Mucosa of stomach (tissue), 1 donor: ENCODE measurements at regions not wholly inside any gene's neighbourhood (a gene's known extent, or its start where the extent isn't known, plus 50 kb on each side); places are given as distances from the start of the nearest gene placed in this dataset.

Source experiments
- H3K27me3 ChIP-seq: one replicate; pipeline ENCODE4 v1.7.0; 2013; ENCODE audit warnings: mild to moderate bottlenecking, low read length; ENCODE audit not compliant: control insufficient read depth, insufficient read depth
- H3K36me3 ChIP-seq: one replicate; pipeline ENCODE4 v1.7.0; 2013; ENCODE audit warnings: low read length; ENCODE audit not compliant: control insufficient read depth, insufficient read depth
- H3K4me1 ChIP-seq: one replicate; pipeline ENCODE4 v1.7.0; 2013; ENCODE audit warnings: mild to moderate bottlenecking, low read length; ENCODE audit not compliant: control insufficient read depth, insufficient read depth
- H3K4me3 ChIP-seq: one replicate; pipeline ENCODE4 v1.7.0; 2013; ENCODE audit warnings: low read length
- H3K9ac ChIP-seq: one replicate; pipeline ENCODE4 v1.7.0; 2013; ENCODE audit warnings: mild to moderate bottlenecking, low read length, moderate library complexity
- H3K9me3 ChIP-seq: one replicate; pipeline ENCODE4 v1.7.0; 2013; ENCODE audit warnings: mild to moderate bottlenecking, low read length, moderate library complexity; ENCODE audit not compliant: control insufficient read depth
- donor health status: Pancreatic carcinoma.

GRCh38 chr2:180690611-180691010, 289.8 kb upstream of the UBE2E3 start:
- Histone ChIP-seq H3K9ac (no peak overlapping the region), H3K4me3 (no peak overlapping the region), H3K4me1 (no peaks in the 10 kb centered on the region), H3K9me3 (no peaks in the 10 kb centered on the region), H3K36me3 (no peaks in the 10 kb centered on the region), H3K27me3 (no peaks in the 10 kb centered on the region)

DNA sequence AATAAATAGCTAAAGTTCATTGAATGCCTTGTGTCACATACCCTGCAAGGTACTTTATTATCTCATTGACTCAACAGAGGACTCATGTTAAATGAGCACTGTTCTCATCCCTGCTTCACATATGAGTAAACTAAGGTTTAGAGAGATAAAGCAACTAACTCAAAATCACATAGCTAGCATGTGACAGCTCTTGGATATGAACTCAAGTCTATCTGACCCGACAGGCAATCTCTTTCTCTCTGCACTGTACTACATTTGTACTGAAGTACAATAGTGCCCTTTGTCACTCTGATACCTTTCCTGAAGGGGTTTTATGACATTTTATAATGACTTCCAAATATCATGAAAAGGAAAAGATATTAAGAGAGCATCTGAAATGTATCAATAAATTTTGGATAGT, 297.5 kb upstream of the UBE2E3 start:
- Histone ChIP-seq H3K4me1 (no peaks in the 10 kb centered on the region), H3K27me3 (no peaks in the 10 kb centered on the region), H3K4me3 (no peak overlapping the region), H3K9me3 (no peaks in the 10 kb centered on the region), H3K36me3 (no peaks in the 10 kb centered on the region), H3K9ac (no peak overlapping the region)

- H3K4me3 ChIP-seq: no peak overlapping the region
- no peaks in the 10 kb centered on the region for H3K9me3 ChIP-seq
- no peaks in the 10 kb centered on the region for H3K36me3 ChIP-seq
- H3K27me3 ChIP-seq: no peaks in the 10 kb centered on the region
- H3K9ac ChIP-seq: no peak overlapping the region
- H3K4me1 ChIP-seq: peaks cover 8% of the 10 kb centered on the region
These were observed 300.7 kb upstream of the UBE2E3 start for GRCh38 chr2:180679693-180680092.

GRCh38 chr2:180678625-180678972, 301.8 kb upstream of the UBE2E3 start:
- no peaks in the 10 kb centered on the region for H3K36me3 ChIP-seq
- no peak overlapping the region for H3K4me3 ChIP-seq
- H3K4me1 ChIP-seq: peaks cover 8% of the 10 kb centered on the region
- H3K27me3 ChIP-seq: no peaks in the 10 kb centered on the region
- H3K9ac ChIP-seq: no peak overlapping the region
- H3K9me3 ChIP-seq: no peaks in the 10 kb centered on the region

GRCh38 chr2:180677930-180678624, 302.3 kb upstream of the UBE2E3 start:
- no peaks in the 10 kb centered on the region for H3K36me3 ChIP-seq
- H3K9ac ChIP-seq: no peak overlapping the region
- peaks cover 8% of the 10 kb centered on the region for H3K4me1 ChIP-seq
- H3K4me3 ChIP-seq: no peak overlapping the region
- no peaks in the 10 kb centered on the region for H3K9me3 ChIP-seq
- no peaks in the 10 kb centered on the region for H3K27me3 ChIP-seq

DNA sequence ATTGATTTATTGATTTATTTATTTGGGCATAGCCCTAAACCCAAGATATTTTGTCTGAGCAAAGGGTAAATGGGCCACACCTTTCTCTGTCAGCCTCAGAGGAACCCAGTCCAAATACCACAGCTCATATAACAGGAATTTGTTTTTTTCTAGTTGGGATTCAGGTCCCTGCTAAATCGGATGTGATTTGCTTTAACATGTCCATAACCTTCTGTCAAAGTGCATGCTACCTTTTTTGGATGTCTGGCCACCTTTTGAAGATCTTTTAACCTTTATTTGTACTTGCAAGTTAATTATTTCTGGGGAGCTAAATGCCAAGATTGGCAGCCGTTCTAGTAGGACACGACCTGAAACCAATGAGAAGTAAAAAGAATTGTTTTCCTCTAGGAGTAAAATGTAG, 303.2 kb upstream of the UBE2E3 start:
- no peak overlapping the region for H3K4me3 ChIP-seq
- H3K9ac ChIP-seq: no peak overlapping the region
- H3K4me1 ChIP-seq: peaks cover 8% of the 10 kb centered on the region
- H3K36me3 ChIP-seq: no peaks in the 10 kb centered on the region
- no peaks in the 10 kb centered on the region for H3K27me3 ChIP-seq
- H3K9me3 ChIP-seq: no peaks in the 10 kb centered on the region

- Histone ChIP-seq H3K4me1 (peaks cover 8% of the 10 kb centered on the region), H3K27me3 (no peaks in the 10 kb centered on the region), H3K9ac (no peak overlapping the region), H3K36me3 (no peaks in the 10 kb centered on the region), H3K9me3 (no peaks in the 10 kb centered on the region), H3K4me3 (no peak overlapping the region)
These were observed 303.8 kb upstream of the UBE2E3 start for GRCh38 chr2:180676520-180677025.

- H3K4me3 ChIP-seq: no peak overlapping the region
- H3K9me3 ChIP-seq: no peaks in the 10 kb centered on the region
- no peaks in the 10 kb centered on the region for H3K27me3 ChIP-seq
- peaks cover 8% of the 10 kb centered on the region for H3K4me1 ChIP-seq
- H3K36me3 ChIP-seq: no peaks in the 10 kb centered on the region
- no peak overlapping the region for H3K9ac ChIP-seq
These were observed 305.2 kb upstream of the UBE2E3 start for GRCh38 chr2:180675170-180675569.

DNA sequence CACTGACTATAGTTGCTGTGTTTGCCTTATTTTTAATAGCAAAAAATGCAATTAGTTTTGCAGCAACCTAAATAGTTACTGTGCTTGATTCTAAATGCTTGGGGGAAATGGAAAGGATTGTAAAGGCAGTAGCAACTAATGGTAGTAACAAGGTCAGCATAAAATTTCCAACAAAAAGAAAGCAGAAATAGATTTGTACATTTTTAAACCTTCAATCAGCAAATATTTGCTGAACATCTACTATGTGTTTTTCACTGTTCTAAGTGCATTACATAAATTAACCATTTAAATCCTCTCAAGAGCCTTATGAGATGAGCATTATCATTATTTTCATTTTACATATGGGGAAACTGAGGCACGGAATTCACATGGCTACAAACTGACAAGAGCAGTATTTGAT, 308.0 kb upstream of the UBE2E3 start:
- H3K4me1 ChIP-seq: peaks cover 7% of the 10 kb centered on the region
- no peak overlapping the region for H3K9ac ChIP-seq
- H3K9me3 ChIP-seq: no peaks in the 10 kb centered on the region
- H3K27me3 ChIP-seq: no peaks in the 10 kb centered on the region
- H3K4me3 ChIP-seq: no peak overlapping the region
- H3K36me3 ChIP-seq: no peaks in the 10 kb centered on the region

DNA sequence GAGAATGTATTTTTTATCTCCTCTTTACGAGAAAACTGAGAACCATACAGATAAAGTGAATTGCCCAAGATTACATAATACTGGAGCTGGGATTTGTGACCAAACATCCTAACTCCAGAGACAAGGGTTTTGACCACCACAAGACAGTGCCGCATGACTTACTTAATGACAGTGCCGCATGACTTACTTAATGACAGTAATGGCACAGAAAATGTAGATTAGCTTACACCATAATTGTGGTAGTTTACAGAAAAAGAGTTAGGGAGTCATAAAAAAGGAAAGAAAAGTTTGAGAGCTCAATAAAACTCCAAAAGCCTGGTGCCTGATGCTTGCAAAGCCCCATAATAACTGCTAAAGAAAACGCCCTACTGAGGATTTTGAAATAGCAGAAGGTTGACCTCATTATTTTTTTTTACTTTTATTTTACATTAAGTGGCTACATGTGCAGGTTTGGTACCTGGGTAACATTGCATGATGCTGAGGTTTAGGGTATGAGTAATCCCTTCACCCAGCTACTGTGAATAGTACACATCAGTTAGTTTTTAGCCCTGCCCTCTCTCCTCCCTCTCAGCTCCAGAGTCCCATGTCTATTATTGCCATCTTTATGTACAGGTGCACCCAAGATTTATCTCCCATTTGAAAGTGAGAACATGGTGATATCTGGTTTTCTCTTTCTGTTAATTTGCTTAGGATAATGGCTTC, 310.0 kb upstream of the UBE2E3 start:
- no peak overlapping the region for H3K9ac ChIP-seq
- H3K36me3 ChIP-seq: no peaks in the 10 kb centered on the region
- H3K4me1 ChIP-seq: peaks cover 4% of the 10 kb centered on the region
- no peak overlapping the region for H3K4me3 ChIP-seq
- H3K9me3 ChIP-seq: no peaks in the 10 kb centered on the region
- no peaks in the 10 kb centered on the region for H3K27me3 ChIP-seq

- H3K9me3 ChIP-seq: no peaks in the 10 kb centered on the region
- H3K4me1 ChIP-seq: no peaks in the 10 kb centered on the region
- no peak overlapping the region for H3K9ac ChIP-seq
- no peaks in the 10 kb centered on the region for H3K27me3 ChIP-seq
- no peak overlapping the region for H3K4me3 ChIP-seq
- H3K36me3 ChIP-seq: no peaks in the 10 kb centered on the region
These were observed 311.4 kb upstream of the UBE2E3 start for GRCh38 chr2:180669016-180669415.

GRCh38 chr2:180664507-180664906, 315.9 kb upstream of the UBE2E3 start:
- Histone ChIP-seq H3K9ac (no peak overlapping the region), H3K27me3 (no peaks in the 10 kb centered on the region), H3K36me3 (no peaks in the 10 kb centered on the region), H3K4me3 (no peak overlapping the region), H3K9me3 (no peaks in the 10 kb centered on the region), H3K4me1 (peaks cover 12% of the 10 kb centered on the region)
